ENCODE measurements at regions not wholly inside any gene's neighbourhood (a gene's known extent, or its start where the extent isn't known, plus 50 kb on each side); places are given as distances from the start of the nearest gene placed in this dataset.
"Not testable (repeated sequence)": the region's sequence is repeated elsewhere in the genome, so short reads cannot be mapped to it uniquely, and the experiment has no call there.

- TF ChIP-seq CTCF (conservative IDR thresholded peaks at IDR 0.05; ENCODE audit: low read depth, low read length), result no peak
- H3K4me3 ChIP-seq (ENCODE audit: low read depth, low read length), result no peak overlapping the region
- DNase-seq (ENCODE audit: low read depth), result no peak
Measured at GRCh38 chr22:22193923-22194322, 50.7 kb upstream of the VPREB1 start.

DNA sequence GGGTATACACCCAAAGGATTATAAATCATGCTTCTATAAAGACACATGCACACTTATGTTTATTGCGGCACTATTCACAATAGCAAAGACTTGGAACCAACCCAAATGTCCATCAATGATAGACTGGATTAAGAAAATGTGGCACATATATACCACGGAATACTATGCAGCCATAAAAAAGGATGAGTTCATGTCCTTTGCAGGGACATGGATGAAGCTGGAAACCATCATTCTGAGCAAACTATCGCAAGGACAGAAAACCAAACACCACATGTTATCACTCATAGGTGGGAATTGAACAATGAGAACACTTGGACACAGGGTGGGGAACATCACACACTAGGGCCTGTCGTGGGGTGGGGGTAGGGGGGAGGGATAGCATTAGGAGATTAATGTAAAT lies 51.1 kb upstream of the VPREB1 start:
- not testable (repeated sequence) for H3K4me3 ChIP-seq (ENCODE audit: low read depth, low read length); DNase-seq (ENCODE audit: low read depth)

DNA sequence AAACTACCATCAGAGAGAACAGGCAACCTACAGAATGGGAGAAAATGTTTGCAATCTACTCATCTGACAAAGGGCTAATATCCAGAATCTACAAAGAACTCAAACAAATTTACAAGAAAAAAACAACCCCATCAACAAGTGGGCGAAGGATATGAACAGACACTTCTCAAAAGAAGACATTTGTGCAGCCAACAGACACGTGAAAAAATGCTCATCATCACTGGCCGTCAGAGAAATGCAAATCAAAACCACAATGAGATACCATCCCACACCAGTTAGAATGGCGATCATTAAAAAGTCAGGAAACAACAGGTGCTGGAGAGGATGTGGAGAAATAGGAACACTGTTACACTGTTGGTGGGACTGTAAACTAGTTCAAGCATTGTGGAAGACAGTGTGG lies 51.6 kb upstream of the VPREB1 start:
- not testable (repeated sequence) for DNase-seq (ENCODE audit: low read depth); H3K4me3 ChIP-seq (ENCODE audit: low read depth, low read length)

GRCh38 chr22:22189796-22190195 lies 54.8 kb upstream of the VPREB1 start:
- not testable (repeated sequence) for H3K4me3 ChIP-seq (ENCODE audit: low read depth, low read length); DNase-seq (ENCODE audit: low read depth)

DNA sequence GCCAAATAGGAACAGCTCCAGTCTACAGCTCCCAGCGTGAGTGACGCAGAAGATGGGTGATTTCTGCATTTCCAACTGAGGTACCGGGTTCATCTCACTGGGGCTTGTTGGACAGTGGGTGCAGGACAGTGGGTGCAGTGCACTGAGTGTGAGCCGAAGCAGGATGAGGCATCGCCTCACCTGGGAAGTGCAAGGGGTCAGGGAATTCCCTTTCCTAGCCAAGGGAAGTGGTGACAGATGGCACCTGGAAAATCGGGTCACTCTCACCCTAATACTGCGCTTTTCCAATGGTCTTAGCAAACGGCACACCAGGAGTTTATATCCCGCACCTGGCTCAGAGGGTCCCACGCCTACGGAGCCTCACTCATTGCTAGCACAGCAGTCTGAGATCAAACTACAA lies 56.7 kb upstream of the VPREB1 start:
- not testable (repeated sequence) for H3K4me3 ChIP-seq (ENCODE audit: low read depth, low read length); DNase-seq (ENCODE audit: low read depth)

DNA sequence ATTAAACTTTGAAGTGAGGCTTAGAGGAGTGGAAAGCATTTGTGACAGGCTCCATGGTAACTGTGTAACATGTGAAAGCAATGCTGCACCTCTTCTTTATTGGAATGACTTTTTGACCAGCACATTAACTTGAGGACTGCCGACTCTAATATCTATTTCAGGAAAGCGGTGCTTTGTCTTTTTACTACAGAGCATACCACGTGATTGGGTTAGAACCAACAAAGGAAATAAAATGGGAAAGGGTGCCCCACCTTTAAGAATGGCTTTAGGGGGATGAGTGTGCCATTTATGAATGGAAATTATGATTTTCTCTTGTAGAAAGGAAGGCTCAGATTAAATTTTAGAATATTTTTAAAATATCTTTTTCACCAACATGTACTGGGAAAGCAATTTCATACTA lies 57.3 kb upstream of the VPREB1 start:
- no peak for DNase-seq (ENCODE audit: low read depth)
- no peak overlapping the region for H3K4me3 ChIP-seq (ENCODE audit: low read depth, low read length)
- TF ChIP-seq CTCF (conservative IDR thresholded peaks at IDR 0.05; ENCODE audit: low read depth, low read length), result no peak

DNA sequence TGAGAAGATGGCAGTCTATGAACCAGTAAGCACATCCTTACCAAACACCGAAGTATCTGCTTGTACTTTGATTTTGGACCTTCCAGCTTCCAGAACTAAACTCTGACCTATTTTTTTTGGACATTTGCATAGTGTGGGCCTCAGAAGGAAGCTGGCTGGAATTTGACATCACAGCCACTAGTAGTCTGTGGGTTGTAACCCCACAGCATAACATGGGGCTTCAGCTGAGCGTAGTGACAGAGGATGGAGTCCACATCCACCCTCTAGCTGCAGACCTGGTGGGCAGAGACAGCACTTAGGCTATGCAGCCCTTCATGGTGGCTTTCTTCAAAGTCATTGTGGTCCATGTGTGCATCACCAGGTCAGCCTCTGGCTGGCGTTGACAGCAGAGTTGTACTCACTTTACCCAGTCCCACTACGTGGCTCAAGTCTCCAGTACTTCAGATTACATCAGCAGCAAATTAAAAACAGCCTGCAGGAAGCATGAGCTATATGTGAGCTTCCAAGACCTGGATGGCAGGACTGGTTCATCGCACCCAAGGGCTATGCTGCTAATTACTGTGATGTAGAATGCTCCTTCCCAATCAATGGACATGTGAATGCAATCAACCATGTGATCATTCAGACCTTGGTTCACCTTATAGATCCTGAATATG lies 58.6 kb upstream of the VPREB1 start:
- DNase-seq (ENCODE audit: low read depth), result no peak
- H3K4me3 ChIP-seq (ENCODE audit: low read depth, low read length), result no peak overlapping the region
- TF ChIP-seq CTCF (conservative IDR thresholded peaks at IDR 0.05; ENCODE audit: low read depth, low read length), result no peak

DNA sequence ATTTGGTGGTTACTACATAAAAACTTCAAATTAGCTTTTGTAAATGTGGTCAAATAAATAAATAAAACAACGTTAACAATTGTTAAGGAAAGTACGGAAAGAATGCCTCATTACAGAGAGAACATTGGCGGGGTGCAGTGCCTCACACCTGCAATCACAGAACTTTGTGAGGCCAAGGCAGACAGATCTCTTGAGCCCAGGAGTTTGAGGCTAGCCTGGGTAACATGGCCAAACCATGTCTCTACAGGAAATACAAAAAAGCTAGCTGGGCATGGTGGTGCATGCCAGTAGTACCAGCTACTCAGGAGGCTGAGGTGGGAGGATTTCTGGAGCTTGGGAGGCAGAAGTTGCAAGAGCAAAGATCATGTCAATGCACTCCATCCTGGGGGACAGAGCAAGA lies 59.4 kb upstream of the VPREB1 start:
- TF ChIP-seq CTCF (conservative IDR thresholded peaks at IDR 0.05; ENCODE audit: low read depth, low read length), result no peak
- no peak for DNase-seq (ENCODE audit: low read depth)
- H3K4me3 ChIP-seq (ENCODE audit: low read depth, low read length), result no peak overlapping the region

GRCh38 chr22:22184277-22184807 lies 60.2 kb upstream of the VPREB1 start:
- TF ChIP-seq CTCF (conservative IDR thresholded peaks at IDR 0.05; ENCODE audit: low read depth, low read length), result no peak
- DNase-seq (ENCODE audit: low read depth), result no peak
- no peak overlapping the region for H3K4me3 ChIP-seq (ENCODE audit: low read depth, low read length)

Measured in choroid plexus epithelial cell (primary cell).